ENCODE measurements at regions not wholly inside any gene's neighbourhood (a gene's known extent, or its start where the extent isn't known, plus 50 kb on each side); places are given as distances from the start of the nearest gene placed in this dataset.

DNA sequence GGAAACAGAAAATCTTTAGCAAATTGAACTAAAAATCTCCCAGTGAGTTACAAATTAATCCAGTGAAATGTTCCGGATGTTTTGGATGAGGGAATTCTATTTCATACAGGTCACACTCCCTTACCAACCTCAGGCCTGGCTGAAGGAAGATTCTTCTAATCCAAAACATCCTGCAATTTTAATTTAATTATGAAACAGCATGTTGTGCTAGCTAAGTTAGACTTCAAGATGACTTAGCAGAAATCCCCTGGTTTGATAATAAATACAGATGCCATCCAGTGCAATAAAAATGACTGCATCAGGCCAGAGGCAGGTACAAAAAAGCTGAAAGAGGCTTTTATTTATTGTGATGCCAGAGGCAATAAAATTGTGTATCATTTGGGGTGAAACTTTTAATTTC lies 96.7 kb upstream of the CLDN10 start:
- no peak for DNase-seq

GRCh38 chr13:95456815-95457214 lies 95.7 kb upstream of the CLDN10 start:
- no peak for DNase-seq

- DNase-seq, result no peak
Observed at GRCh38 chr13:95457294-95457693, 95.2 kb upstream of the CLDN10 start.

DNA sequence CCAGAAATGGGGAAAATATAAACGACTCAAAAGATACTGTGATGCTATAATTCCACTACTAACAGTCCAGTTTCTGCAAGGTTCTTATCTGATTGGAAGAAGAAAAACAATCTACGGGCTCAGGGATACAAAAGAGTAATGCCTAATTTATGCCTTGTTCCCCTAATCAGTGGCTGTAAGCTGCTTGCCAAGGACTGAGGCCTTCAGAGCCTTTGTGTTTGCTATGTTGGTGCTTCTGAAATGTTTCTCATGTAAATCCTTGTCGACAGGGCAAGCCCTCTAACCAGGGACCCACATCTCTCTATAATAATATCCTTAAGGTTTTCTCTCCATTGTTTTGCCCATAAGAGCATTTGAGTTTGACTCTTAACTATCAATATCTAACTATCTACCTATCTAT lies 89.7 kb upstream of the CLDN10 start:
- DNase-seq, result no peak

- no peak for DNase-seq
Observed at GRCh38 chr13:95463531-95463930, 89.0 kb upstream of the CLDN10 start.

DNA sequence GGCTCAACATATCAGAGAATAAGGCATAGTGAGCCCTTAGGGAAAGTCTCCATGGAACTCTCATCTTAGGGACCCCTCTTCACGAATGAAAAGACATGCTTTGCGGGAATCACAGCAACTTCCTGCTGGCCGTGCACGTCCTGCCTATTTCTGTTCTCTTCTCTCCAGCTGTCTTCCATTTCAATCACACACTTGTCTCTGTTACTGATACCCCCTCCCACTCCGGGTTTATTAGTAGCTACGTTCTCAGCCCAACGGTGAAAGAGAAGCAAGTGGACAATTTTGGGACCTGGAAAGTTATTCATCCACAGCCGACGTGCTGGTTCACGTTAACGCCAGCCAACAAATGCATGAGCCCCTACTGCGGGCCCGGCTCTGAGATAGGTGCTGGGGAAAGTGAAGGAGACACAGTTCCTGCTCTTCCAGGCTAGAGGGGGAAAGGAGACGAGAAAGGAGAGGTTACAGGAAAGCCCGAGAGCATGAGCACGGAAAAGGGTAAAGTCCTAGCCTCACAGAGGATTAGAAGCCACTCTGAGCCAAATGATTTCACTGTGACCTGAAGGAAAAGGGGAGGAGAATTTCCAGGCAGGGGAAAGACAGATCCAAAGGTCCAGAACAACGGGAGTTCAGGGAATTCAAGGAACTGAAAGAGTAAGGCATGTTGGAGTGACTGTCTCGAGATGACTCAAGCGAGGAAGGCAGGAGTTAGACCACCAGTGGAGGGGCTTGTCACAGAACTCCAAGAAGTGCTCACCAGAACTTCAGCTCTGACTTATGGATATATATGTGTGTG lies 81.8 kb upstream of the CLDN10 start:
- DNase-seq, result no peak

DNA sequence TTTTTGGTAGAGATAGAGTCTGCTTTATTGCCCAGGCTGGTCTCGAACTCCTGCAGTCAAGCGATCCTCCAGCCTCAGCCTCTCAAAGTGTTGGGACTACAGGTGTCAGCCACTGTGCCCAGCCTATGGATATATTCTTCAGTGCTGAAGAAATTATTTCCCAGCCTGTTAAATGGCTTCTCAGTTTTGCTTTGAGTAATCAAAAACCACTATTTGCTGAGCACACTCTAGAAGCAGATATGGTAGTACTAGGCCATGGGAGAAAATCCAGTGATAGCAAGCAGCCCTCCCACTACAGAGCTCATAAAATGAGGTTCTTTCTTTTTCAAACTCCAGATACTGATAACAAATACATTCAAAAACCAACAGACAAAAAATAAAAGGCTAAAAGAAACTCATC lies 80.6 kb upstream of the CLDN10 start:
- DNase-seq, result no peak

GRCh38 chr13:95474992-95475391 lies 77.5 kb upstream of the CLDN10 start:
- no peak for DNase-seq

DNA sequence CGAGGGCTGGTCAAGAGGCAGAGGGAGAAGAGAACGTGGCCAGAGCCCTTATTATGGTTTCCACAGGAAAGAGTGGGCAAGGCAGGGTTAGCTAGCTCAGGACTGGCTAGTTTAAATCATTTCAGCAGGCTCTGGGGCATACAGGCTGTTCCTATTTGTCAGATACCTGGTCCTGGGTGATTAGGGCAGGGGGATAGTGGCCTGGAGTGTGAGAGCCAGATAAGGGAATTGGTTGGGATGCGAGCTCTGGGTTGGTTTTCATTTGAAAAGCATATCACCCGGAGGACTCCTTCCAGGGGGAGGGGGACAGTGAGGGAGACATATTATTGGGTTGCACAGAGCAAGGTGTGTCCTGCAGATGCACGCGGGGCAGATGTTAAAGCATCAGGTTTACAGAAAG lies 75.3 kb upstream of the CLDN10 start:
- no peak for DNase-seq

- no peak for DNase-seq
Observed at GRCh38 chr13:95479731-95480130, 72.8 kb upstream of the CLDN10 start.

GRCh38 chr13:95480131-95480545 lies 72.4 kb upstream of the CLDN10 start:
- no peak for DNase-seq

- DNase-seq, result no peak
Observed at GRCh38 chr13:95480791-95481780, 71.4 kb upstream of the CLDN10 start.

- no peak for DNase-seq
Observed at GRCh38 chr13:95484052-95484451, 68.5 kb upstream of the CLDN10 start.

DNA sequence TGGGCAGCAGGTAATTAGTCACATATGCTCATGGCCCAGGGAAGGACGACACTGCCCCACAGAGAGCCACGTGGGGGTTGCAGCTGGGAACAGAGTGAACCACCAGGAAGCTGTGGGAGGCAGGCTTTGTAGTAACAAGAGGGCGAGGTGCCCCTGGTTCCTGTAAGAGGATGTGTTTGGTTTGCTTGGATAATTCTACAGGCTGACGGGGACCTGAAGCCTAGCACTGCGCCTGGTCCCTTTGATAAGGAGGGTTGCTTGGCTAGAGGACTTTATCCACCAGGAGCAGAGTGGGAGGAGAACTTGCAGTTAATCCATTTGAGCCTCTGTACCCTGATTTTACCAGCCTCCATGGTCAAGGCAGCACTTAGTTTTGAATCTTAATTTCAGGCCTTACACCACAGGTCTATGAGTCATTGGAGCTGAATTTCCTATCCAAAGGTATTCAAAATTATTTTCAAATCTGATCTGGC lies 67.4 kb upstream of the CLDN10 start:
- DNase-seq, result no peak

GRCh38 chr13:95485518-95486144 lies 66.9 kb upstream of the CLDN10 start:
- DNase-seq, result no peak

- DNase-seq, result no peak
Observed at GRCh38 chr13:95492044-95492801, 60.3 kb upstream of the CLDN10 start.

DNA sequence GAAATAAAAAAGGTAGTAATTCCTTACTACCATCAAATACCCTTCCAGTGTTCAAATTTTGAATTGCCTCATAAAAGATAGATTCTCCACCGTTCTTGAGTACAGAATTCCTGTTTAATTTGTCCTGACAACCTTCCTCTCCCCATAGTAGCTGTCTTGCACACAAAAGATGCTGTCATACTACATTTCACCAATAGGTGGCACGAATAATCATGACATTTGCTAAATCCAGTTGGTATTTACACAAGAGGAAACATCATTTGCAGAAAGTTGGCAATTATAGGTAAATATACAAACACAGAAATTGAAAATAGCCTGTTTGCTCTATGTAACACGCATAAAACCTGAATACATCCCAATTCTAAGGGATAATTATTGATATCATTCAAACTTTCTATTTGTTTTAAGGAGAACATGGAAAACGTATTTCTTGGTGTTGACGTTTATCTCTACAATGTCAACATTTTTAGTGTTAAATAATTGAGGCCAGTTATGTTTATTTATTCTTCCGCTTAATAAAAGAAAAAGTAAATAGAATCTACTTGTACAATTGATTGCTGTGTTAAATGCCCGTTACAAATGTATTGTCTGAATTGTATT lies 58.3 kb upstream of the CLDN10 start:
- peak; percentile 71 for DNase-seq

- no peak for DNase-seq
Observed at GRCh38 chr13:95496485-95496884, 56.0 kb upstream of the CLDN10 start.

GRCh38 chr13:95497381-95497807 lies 55.1 kb upstream of the CLDN10 start:
- DNase-seq, result no peak

GRCh38 chr13:95498886-95499285 lies 53.6 kb upstream of the CLDN10 start:
- no peak for DNase-seq

GRCh38 chr13:95499811-95500712 lies 52.5 kb upstream of the CLDN10 start:
- no peak for DNase-seq
